HCT116 (cell line): ENCODE measurements at regions not wholly inside any gene's neighbourhood (a gene's known extent, or its start where the extent isn't known, plus 50 kb on each side); places are given as distances from the start of the nearest gene placed in this dataset.

Experiments
- ATAC-seq: fragments of 200-7000 bp; cut with Tn5 transposase; 2 replicates; pipeline ENCODE4 v1.9.1; 2020; ENCODE audit warnings: mild to moderate bottlenecking, moderate library complexity
- BruUV-seq: library from RNA; stranded (reverse); fragments of 400-500 nt; replicated peaks from 2 replicates; lab custom pipeline; 2021; lab: Mats Ljungman, UMichigan
- CTCF ChIA-PET: fragments of 300-600 bp; sonication (Branson Sonifier 250); formaldehyde crosslinking; loops from one replicate; lab custom pipeline; 2021; ENCODE audit warnings: antibody characterized with exemption; lab: Charles Lee
- POLR2A ChIA-PET: fragments of 300-600, 350-600 bp; sonication (Branson Sonifier 250); formaldehyde crosslinking; loops from one replicate; lab custom pipeline; 2021; ENCODE audit warnings: antibody characterized with exemption; lab: Charles Lee
- RAD21 ChIA-PET, 2 experiments: fragments of 300-600 bp; sonication (Branson Sonifier 250); formaldehyde crosslinking; loops; one replicate each; lab custom pipeline; 2023; ENCODE audit warnings: low total read pairs in 2 of 2; ENCODE audit not compliant: uncharacterized antibody in 2 of 2, unreplicated experiment in 2 of 2, low non-redundant PET in 1 of 2; lab: Charles Lee
- DNase-seq: peaks from one replicate; pipeline ENCODE4 v3.0.0-alpha.2; 2010; ENCODE audit warnings: low read depth, low spot score
- H2AFZ ChIP-seq: fragments of 200-600 bp; shearing (Covaris generic), sonication (generic); 2 replicates; pipeline ENCODE4 v1.6.1; 2017; ENCODE audit warnings: low read depth, mixed run types, mixed read lengths, antibody characterized with exemption, low read length; ENCODE audit not compliant: poor library complexity, severe bottlenecking
- H3K27ac ChIP-seq: 2 replicates; pipeline ENCODE4 v1.5.1; 2012; ENCODE audit warnings: low read depth, low read length
- H3K27me3 ChIP-seq: fragments of 200-600 bp; sonication (generic); 2 replicates; pipeline ENCODE4 v1.6.1; 2016; ENCODE audit warnings: mixed run types, low read length, mixed read lengths; ENCODE audit not compliant: insufficient read depth
- H3K36me3 ChIP-seq, 2 experiments: fragments of 200-500 bp in 1 of 2; fragments of 200-600 bp in 1 of 2; sonication (Bioruptor generic) in 1 of 2; sonication (generic) in 1 of 2; 2 replicates each; pipeline versions ENCODE4 v1.5.1 to v1.6.1; 2014 to 2016; ENCODE audit warnings: low read length in 2 of 2, inconsistent platforms in 1 of 2, mixed read lengths in 1 of 2, mixed run types in 1 of 2; ENCODE audit not compliant: insufficient read depth in 2 of 2, control insufficient read depth in 1 of 2
- H3K4me1 ChIP-seq, 2 experiments: fragments of 200-600 bp in 1 of 2; sonication (generic) in 1 of 2; 2 replicates each; pipeline versions ENCODE4 v1.5.1 to v1.6.1; 2012 to 2017; ENCODE audit warnings: low read length in 2 of 2, inconsistent platforms in 1 of 2, mild to moderate bottlenecking in 1 of 2, mixed read lengths in 1 of 2, mixed run types in 1 of 2, moderate library complexity in 1 of 2; ENCODE audit not compliant: insufficient read depth in 2 of 2, control insufficient read depth in 1 of 2
- H3K4me2 ChIP-seq: fragments of 200-600 bp; sonication (generic); 2 replicates; pipeline ENCODE4 v1.6.1; 2017; ENCODE audit warnings: mixed run types, low read length, mixed read lengths
- H3K4me3 ChIP-seq, 2 experiments: fragments of 200-600 bp in 1 of 2; sonication (generic) in 1 of 2; replicated peaks in 1 of 2; 2 replicates each; pipeline ENCODE4 v1.5.1; 2011 to 2016; ENCODE audit warnings: low read length in 2 of 2, control low read depth in 1 of 2, low read depth in 1 of 2, mild to moderate bottlenecking in 1 of 2, mixed read lengths in 1 of 2, mixed run types in 1 of 2
- H3K79me2 ChIP-seq: fragments of 200-600 bp; sonication (generic); 2 replicates; pipeline ENCODE4 v1.6.1; 2017; ENCODE audit warnings: mild to moderate bottlenecking, mixed run types, low read length, moderate library complexity, mixed read lengths; ENCODE audit not compliant: insufficient read depth
- H3K9ac ChIP-seq: fragments of 200-600 bp; sonication (generic); 2 replicates; pipeline ENCODE4 v1.6.1; 2016; ENCODE audit warnings: low read length, mixed read lengths
- H3K9me2 ChIP-seq: fragments of 200-600 bp; sonication (generic), shearing (Covaris generic); 2 replicates; pipeline ENCODE4 v1.6.1; 2017; ENCODE audit warnings: mixed run types, mild to moderate bottlenecking, moderate library complexity; ENCODE audit not compliant: insufficient read depth
- H3K9me3 ChIP-seq, 2 experiments: fragments of 200-500 bp in 1 of 2; fragments of 200-600 bp in 1 of 2; sonication (Bioruptor generic) in 1 of 2; sonication (generic) in 1 of 2; 2 replicates each; pipeline ENCODE4 v1.6.1; 2014 to 2017; ENCODE audit warnings: low read length in 2 of 2, mixed read lengths in 2 of 2, inconsistent platforms in 1 of 2, low read depth in 1 of 2, mild to moderate bottlenecking in 1 of 2, mixed run types in 1 of 2, moderate library complexity in 1 of 2; ENCODE audit not compliant: control insufficient read depth in 1 of 2, insufficient read depth in 1 of 2
- H4K20me1 ChIP-seq: fragments of 200-600 bp; sonication (generic), shearing (Covaris generic); 2 replicates; pipeline ENCODE4 v1.6.1; 2017; ENCODE audit warnings: mixed run types, mild to moderate bottlenecking, moderate library complexity; ENCODE audit not compliant: insufficient read depth
- CBX3 ChIP-seq: IDR thresholded peaks from 2 replicates; pipeline ENCODE4 v1.6.1; 2012; ENCODE audit warnings: low read depth
- CEBPB ChIP-seq: IDR thresholded peaks from 2 replicates; pipeline ENCODE4 v1.6.1; 2012; ENCODE audit warnings: low read depth
- EGR1 ChIP-seq: IDR thresholded peaks from 2 replicates; pipeline ENCODE4 v1.6.1; 2012; ENCODE audit warnings: low read depth
- EZH2 ChIP-seq: fragments of 200-600 bp; sonication (generic); IDR thresholded peaks from 2 replicates; pipeline ENCODE4 v1.6.1; 2017; ENCODE audit warnings: antibody characterized with exemption, mixed run types
- EZH2phosphoT487 ChIP-seq: fragments of 200-600 bp; IDR thresholded peaks from 2 replicates; pipeline ENCODE4 v1.6.1; 2018; ENCODE audit warnings: antibody characterized with exemption, borderline replicate concordance
- JUND ChIP-seq: IDR thresholded peaks from 2 replicates; pipeline ENCODE4 v1.6.1; 2012
- MAX ChIP-seq: IDR thresholded peaks from 2 replicates; pipeline ENCODE4 v1.6.1; 2012
- POLR2A ChIP-seq: IDR thresholded peaks from 2 replicates; pipeline ENCODE4 v1.7.0; 2011; ENCODE audit warnings: borderline replicate concordance; ENCODE audit not compliant: insufficient read depth, insufficient read length; ENCODE audit errors: extremely low read depth
- TCF7L2 ChIP-seq: IDR thresholded peaks from 2 replicates; pipeline ENCODE4 v1.7.0; 2011; ENCODE audit warnings: borderline replicate concordance, inconsistent platforms; ENCODE audit not compliant: insufficient read depth, insufficient read length; ENCODE audit errors: extremely low read depth
- intact Hi-C: fragments of 100-400 bp; cut with micrococcal nuclease; formaldehyde crosslinking; loops from 2 replicates; pipeline ENCODE4 v1.10.0; 2022
- TF ChIP-seq, protein P1 (sequence below), 3 experiments: fragments of 200-600 bp in 1 of 3; sonication (generic) in 1 of 3; IDR thresholded peaks in 2 of 3; conservative IDR thresholded peaks in 1 of 3; 2 replicates each; pipeline ENCODE4 v1.5.1; 2012 to 2017; ENCODE audit warnings: low read depth in 2 of 3, low read length in 2 of 3, antibody characterized with exemption in 1 of 3, borderline replicate concordance in 1 of 3, control low read depth in 1 of 3, mild to moderate bottlenecking in 1 of 3, mixed read lengths in 1 of 3, mixed run types in 1 of 3, moderate library complexity in 1 of 3; ENCODE audit not compliant: insufficient read depth in 1 of 3
- TF ChIP-seq, protein P2 (sequence below): IDR thresholded peaks from 2 replicates; pipeline ENCODE4 v1.6.1; 2012

- ChIA-PET RAD21 (no interaction called here), CTCF (no interaction called here), POLR2A (no interaction called here)
- ATAC-seq (no peak), DNase-seq (no peak)
- Histone ChIP-seq H3K4me1 (no peaks in the 10 kb centered on the region), H3K79me2 (no peaks in the 10 kb centered on the region), H3K27me3 (no peaks in the 10 kb centered on the region), H3K36me3 (no peaks in the 10 kb centered on the region), H3K9ac (no peak overlapping the region), H3K9me2 (no peaks in the 10 kb centered on the region), H3K27ac (no peak overlapping the region), H2AFZ (no peak overlapping the region), H3K9me3 (peaks cover 10 to 24% of the 10 kb centered on the region in 2 experiments; a peak in 3 of 4 replicates), H4K20me1 (no peaks in the 10 kb centered on the region), H3K4me2 (no peak overlapping the region), H3K4me3 (no peak overlapping the region)
- intact Hi-C loops = no loop called here
- TF ChIP-seq EZH2 (no peak), TCF7L2 (no peak), CEBPB (no peak), EGR1 (no peak), CBX3 (no peak), JUND (no peak), EZH2phosphoT487 (no peak), POLR2A (no peak), MAX (no peak)
- TF ChIP-seq, protein P1, sequence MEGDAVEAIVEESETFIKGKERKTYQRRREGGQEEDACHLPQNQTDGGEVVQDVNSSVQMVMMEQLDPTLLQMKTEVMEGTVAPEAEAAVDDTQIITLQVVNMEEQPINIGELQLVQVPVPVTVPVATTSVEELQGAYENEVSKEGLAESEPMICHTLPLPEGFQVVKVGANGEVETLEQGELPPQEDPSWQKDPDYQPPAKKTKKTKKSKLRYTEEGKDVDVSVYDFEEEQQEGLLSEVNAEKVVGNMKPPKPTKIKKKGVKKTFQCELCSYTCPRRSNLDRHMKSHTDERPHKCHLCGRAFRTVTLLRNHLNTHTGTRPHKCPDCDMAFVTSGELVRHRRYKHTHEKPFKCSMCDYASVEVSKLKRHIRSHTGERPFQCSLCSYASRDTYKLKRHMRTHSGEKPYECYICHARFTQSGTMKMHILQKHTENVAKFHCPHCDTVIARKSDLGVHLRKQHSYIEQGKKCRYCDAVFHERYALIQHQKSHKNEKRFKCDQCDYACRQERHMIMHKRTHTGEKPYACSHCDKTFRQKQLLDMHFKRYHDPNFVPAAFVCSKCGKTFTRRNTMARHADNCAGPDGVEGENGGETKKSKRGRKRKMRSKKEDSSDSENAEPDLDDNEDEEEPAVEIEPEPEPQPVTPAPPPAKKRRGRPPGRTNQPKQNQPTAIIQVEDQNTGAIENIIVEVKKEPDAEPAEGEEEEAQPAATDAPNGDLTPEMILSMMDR (IDR thresholded peaks at IDR 0.05 in 2 of 3, conservative IDR thresholded peaks at IDR 0.05 in 1 of 3; ENCODE audit: borderline replicate concordance in 1 of 3, insufficient read depth in 1 of 3, low read depth in 2 of 3, low read length in 2 of 3) = no peak
- TF ChIP-seq, protein P2, sequence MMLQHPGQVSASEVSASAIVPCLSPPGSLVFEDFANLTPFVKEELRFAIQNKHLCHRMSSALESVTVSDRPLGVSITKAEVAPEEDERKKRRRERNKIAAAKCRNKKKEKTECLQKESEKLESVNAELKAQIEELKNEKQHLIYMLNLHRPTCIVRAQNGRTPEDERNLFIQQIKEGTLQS = no peak
- BruUV-seq = no TSS peak
Measured at GRCh38 chr10:30769361-30769760, 139.8 kb upstream of the LYZL2 start.
